OCI-LY1 (cell line): ENCODE measurements at regions not wholly inside any gene's neighbourhood (a gene's known extent, or its start where the extent isn't known, plus 50 kb on each side); places are given as distances from the start of the nearest gene placed in this dataset.

Experiments
- H2AFZ ChIP-seq: fragments of 200-600 bp; sonication (generic), shearing (Covaris generic); 2 replicates; pipeline ENCODE4 v1.6.0; 2014; ENCODE audit warnings: antibody characterized with exemption, mild to moderate bottlenecking, low read length
- H3F3A ChIP-seq: fragments of 200-600 bp; sonication (generic), shearing (Covaris generic); 2 replicates; pipeline ENCODE4 v1.6.0; 2014; ENCODE audit warnings: mild to moderate bottlenecking, antibody characterized with exemption, low read length, moderate library complexity; ENCODE audit not compliant: insufficient read depth
- H3K27ac ChIP-seq: fragments of 200-600 bp; sonication (generic); 2 replicates; pipeline ENCODE4 v1.5.1; 2014; ENCODE audit warnings: low read length, mixed run types, mild to moderate bottlenecking, low read depth; ENCODE audit not compliant: poor library complexity, severe bottlenecking
- H3K27me3 ChIP-seq: fragments of 200-600 bp; sonication (generic); 2 replicates; pipeline ENCODE4 v1.6.0; 2014; ENCODE audit warnings: antibody characterized with exemption, mild to moderate bottlenecking, low read length, moderate library complexity; ENCODE audit not compliant: insufficient read depth
- H3K36me3 ChIP-seq: fragments of 200-600 bp; sonication (generic); 2 replicates; pipeline ENCODE4 v1.6.1; 2014; ENCODE audit warnings: mild to moderate bottlenecking, antibody characterized with exemption, low read length, moderate library complexity, mixed read lengths; ENCODE audit not compliant: insufficient read depth
- H3K4me1 ChIP-seq: fragments of 200-600 bp; sonication (generic); 2 replicates; pipeline ENCODE4 v1.5.1; 2014; ENCODE audit warnings: mild to moderate bottlenecking, low read length, moderate library complexity; ENCODE audit not compliant: insufficient read depth, severe bottlenecking
- H3K4me2 ChIP-seq: fragments of 200-600 bp; sonication (generic), shearing (Covaris generic); 2 replicates; pipeline ENCODE4 v1.6.1; 2014; ENCODE audit warnings: low read length
- H3K4me3 ChIP-seq: fragments of 200-600 bp; sonication (generic); 2 replicates; pipeline ENCODE4 v1.5.1; 2014; ENCODE audit warnings: low read length, low read depth, mild to moderate bottlenecking, mixed read lengths; ENCODE audit not compliant: poor library complexity, severe bottlenecking
- H3K79me2 ChIP-seq: fragments of 200-600 bp; shearing (Covaris generic); 2 replicates; pipeline ENCODE4 v1.6.1; 2016; ENCODE audit warnings: mixed run types, low read length, mixed read lengths; ENCODE audit not compliant: insufficient read depth
- H3K9ac ChIP-seq: fragments of 200-600 bp; sonication (generic), shearing (Covaris generic); 2 replicates; pipeline ENCODE4 v1.6.1; 2014; ENCODE audit warnings: mild to moderate bottlenecking, low read length, mixed read lengths
- H3K9me2 ChIP-seq: fragments of 200-600 bp; sonication (generic), shearing (Covaris generic); 2 replicates; pipeline ENCODE4 v1.6.1; 2014; ENCODE audit warnings: low read depth, mild to moderate bottlenecking, low read length, mixed read lengths
- H3K9me3 ChIP-seq: fragments of 200-600 bp; shearing (Covaris generic); 2 replicates; pipeline ENCODE4 v1.6.1; 2014; ENCODE audit warnings: low read length, mixed read lengths
- H4K20me1 ChIP-seq: fragments of 200-600 bp; sonication (generic), shearing (Covaris generic); 2 replicates; pipeline ENCODE4 v1.6.0; 2016; ENCODE audit warnings: mild to moderate bottlenecking, low read length; ENCODE audit not compliant: insufficient read depth
- EZH2 ChIP-seq: fragments of 200-600 bp; sonication (generic), shearing (Covaris generic); IDR thresholded peaks from 2 replicates; pipeline ENCODE4 v1.8.0; 2017; ENCODE audit warnings: borderline replicate concordance, mixed run types, mild to moderate bottlenecking, antibody characterized with exemption, low read length, moderate library complexity, mixed read lengths
- TF ChIP-seq, protein P1 (sequence below): fragments of 200-600 bp; sonication (generic), shearing (Covaris generic); IDR thresholded peaks from 2 replicates; pipeline ENCODE4 v1.5.1; 2017; ENCODE audit warnings: mild to moderate bottlenecking, antibody characterized with exemption, low read length, moderate library complexity, mixed read lengths

DNA sequence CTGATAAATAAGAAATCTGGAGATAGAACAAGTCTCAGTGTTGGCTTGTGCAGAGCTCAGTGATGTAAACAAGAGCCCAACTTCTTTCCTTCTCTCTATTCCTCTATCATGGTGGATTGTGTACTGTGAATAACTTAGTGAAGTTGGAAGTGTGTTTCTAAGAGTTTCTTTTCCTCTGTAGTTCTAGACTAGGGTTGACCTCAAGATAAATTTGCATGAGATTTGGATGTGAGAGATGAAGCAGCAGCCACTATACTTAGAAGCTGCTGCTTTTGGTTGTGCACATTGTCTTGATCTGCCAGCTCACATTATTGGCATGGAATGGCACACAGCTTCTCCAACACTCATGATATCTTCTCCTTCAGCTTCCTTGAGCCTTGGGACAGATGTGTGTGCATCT lies 198.9 kb upstream of the ZP4 start:
- no peaks in the 10 kb centered on the region for H3K9me3 ChIP-seq
- no peaks in the 10 kb centered on the region for H3K9me2 ChIP-seq
- H3K79me2 ChIP-seq: no peaks in the 10 kb centered on the region
- TF ChIP-seq, protein P1, sequence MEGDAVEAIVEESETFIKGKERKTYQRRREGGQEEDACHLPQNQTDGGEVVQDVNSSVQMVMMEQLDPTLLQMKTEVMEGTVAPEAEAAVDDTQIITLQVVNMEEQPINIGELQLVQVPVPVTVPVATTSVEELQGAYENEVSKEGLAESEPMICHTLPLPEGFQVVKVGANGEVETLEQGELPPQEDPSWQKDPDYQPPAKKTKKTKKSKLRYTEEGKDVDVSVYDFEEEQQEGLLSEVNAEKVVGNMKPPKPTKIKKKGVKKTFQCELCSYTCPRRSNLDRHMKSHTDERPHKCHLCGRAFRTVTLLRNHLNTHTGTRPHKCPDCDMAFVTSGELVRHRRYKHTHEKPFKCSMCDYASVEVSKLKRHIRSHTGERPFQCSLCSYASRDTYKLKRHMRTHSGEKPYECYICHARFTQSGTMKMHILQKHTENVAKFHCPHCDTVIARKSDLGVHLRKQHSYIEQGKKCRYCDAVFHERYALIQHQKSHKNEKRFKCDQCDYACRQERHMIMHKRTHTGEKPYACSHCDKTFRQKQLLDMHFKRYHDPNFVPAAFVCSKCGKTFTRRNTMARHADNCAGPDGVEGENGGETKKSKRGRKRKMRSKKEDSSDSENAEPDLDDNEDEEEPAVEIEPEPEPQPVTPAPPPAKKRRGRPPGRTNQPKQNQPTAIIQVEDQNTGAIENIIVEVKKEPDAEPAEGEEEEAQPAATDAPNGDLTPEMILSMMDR: no peak
- no peak for TF ChIP-seq EZH2
- H4K20me1 ChIP-seq: no peaks in the 10 kb centered on the region
- H3K4me1 ChIP-seq: no peaks in the 10 kb centered on the region
- no peak overlapping the region for H3K9ac ChIP-seq
- H3F3A ChIP-seq: no peaks in the 10 kb centered on the region
- no peak overlapping the region for H3K4me3 ChIP-seq
- no peak overlapping the region for H3K4me2 ChIP-seq
- no peaks in the 10 kb centered on the region for H3K27me3 ChIP-seq
- no peak overlapping the region for H3K27ac ChIP-seq
- no peaks in the 10 kb centered on the region for H3K36me3 ChIP-seq
- no peak overlapping the region for H2AFZ ChIP-seq

DNA sequence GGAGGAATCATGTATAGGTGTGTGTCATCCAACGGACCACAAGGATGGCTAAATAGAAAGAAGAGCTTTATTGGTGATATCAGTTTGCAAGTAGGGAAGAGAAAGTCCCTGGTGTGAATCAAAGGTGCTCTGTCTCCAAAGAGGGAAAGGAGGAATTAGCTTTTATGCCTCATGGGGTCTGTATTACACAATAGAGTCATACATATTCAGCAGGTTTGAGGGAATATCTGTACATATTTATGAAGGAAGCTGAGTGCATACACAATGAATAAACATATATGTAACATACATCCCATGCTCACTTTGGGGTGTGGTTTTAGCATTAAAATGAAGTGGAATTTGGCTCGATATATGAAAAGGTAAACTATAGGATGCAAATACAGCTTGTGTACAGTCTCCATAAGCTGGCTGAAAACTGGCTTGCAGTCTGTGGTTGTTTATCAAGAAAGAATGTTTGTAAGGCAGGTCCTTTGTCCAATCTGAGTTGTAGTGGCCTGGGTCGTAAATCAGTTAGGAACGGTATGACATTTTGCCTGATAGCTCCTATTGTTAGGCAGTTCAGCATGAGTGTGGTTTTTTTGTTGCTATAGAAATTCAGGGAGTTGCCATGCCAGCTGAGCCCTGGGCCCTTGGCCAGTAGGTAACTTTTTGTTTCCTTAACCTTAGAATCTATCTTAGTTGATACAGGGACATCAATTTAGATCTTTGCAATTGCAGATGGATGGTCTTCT lies 198.0 kb upstream of the ZP4 start:
- no peaks in the 10 kb centered on the region for H3K9me3 ChIP-seq
- TF ChIP-seq, protein P1: no peak
- no peak for TF ChIP-seq EZH2
- H3K4me1 ChIP-seq: no peaks in the 10 kb centered on the region

DNA sequence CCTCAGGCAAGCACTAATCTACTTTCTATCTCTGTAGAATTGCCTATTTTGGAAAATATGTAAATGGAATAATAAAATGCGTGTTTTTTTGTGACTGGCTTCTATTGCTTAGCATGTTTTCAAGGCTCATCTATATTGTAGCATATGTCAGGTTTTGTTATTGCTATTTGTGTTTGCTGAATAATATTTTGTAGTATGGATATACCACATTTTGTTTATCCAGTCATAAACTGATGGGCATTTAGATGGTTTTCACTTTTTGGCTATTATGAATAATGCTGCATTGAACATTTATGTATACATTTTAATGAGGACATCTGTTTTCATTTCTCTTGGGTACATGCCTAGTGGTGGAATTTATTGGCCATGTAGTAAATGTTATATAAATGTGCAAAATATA lies 183.3 kb upstream of the ZP4 start:
- Histone ChIP-seq H3K4me2 (no peak overlapping the region), H3F3A (no peaks in the 10 kb centered on the region), H3K9ac (no peak overlapping the region), H3K4me3 (no peak overlapping the region), H3K36me3 (no peaks in the 10 kb centered on the region), H3K9me3 (no peaks in the 10 kb centered on the region), H3K9me2 (no peaks in the 10 kb centered on the region), H4K20me1 (no peaks in the 10 kb centered on the region), H3K27ac (no peak overlapping the region), H3K79me2 (no peaks in the 10 kb centered on the region), H3K27me3 (no peaks in the 10 kb centered on the region), H3K4me1 (no peaks in the 10 kb centered on the region), H2AFZ (no peak overlapping the region)
- TF ChIP-seq EZH2: no peak
- TF ChIP-seq, protein P1: no peak

More for the DNA sequence above, 198.0 kb upstream of the ZP4 start:
- no peaks in the 10 kb centered on the region for H3F3A ChIP-seq
- no peaks in the 10 kb centered on the region for H3K36me3 ChIP-seq
- no peak overlapping the region for H3K4me3 ChIP-seq
- no peak overlapping the region for H3K4me2 ChIP-seq
- H3K9ac ChIP-seq: no peak overlapping the region
- no peaks in the 10 kb centered on the region for H4K20me1 ChIP-seq
- no peak overlapping the region for H2AFZ ChIP-seq
- H3K27me3 ChIP-seq: no peaks in the 10 kb centered on the region
- no peak overlapping the region for H3K27ac ChIP-seq
- H3K9me2 ChIP-seq: no peaks in the 10 kb centered on the region
- no peaks in the 10 kb centered on the region for H3K79me2 ChIP-seq
